Stimulated activated CD4-positive, alpha-beta T cell treated with anti-CD3 and anti-CD28 coated beads, Interleukin-2, amount 100 ng/mL, for 24 hours (primary cell): ENCODE measurements at regions not wholly inside any gene's neighbourhood (a gene's known extent, or its start where the extent isn't known, plus 50 kb on each side); places are given as distances from the start of the nearest gene placed in this dataset.

Source experiments
- DNase-seq, 2 donors: peaks; one replicate each; pipeline ENCODE4 v3.0.0-alpha.2; 2020

DNA sequence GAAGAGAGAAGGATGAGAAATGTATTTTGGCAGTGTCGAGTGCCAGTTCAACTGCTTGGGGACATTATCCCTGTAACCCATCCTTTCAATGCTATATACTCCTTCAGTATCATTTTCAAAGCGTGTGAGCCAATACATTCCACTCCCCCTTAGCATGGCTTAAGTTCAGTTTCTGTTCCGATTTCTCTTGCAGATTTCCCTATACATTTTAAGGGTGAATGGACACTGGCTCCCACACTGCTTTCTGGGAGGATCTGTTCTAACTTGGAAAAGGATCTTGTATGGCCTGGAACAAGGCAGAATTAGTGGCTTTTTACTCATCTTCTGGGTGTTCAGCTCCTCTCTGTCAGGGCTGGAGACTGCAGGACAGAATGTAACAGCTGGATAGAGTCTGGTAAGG is 333.8 kb downstream of the HAPSTR1 start:
- no peak for DNase-seq

DNA sequence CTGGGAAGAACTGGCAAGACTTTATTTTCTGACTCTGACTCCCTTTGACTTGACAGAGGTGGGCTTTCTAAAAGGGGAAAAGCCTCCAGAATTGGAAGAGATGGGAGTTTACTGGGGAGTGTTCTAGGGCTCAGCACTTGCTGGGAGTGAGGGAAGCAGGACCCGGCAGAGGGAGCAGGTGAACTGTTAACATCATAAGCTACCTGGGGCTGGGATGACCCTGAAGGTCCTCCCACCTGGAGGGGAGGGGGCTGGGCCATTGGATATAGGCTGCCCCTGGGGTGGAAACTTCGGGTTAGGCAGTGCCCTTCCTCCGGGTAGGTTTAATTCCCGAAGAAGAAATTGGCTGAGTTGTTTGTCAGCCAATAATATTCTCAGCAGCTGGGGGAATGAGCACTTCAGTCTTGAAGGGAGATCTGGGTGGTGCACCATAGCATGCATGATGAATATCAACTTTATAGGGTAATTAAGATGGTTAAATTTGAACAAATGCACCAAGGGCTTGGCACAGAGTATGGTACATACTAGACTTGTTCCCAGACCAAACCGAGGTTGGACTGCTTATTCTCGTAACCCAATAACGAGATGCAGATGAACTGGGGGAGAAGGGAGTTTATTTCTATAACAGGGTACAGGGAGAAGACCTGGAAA is 337.0 kb downstream of the HAPSTR1 start:
- DNase-seq, result no peak

DNA sequence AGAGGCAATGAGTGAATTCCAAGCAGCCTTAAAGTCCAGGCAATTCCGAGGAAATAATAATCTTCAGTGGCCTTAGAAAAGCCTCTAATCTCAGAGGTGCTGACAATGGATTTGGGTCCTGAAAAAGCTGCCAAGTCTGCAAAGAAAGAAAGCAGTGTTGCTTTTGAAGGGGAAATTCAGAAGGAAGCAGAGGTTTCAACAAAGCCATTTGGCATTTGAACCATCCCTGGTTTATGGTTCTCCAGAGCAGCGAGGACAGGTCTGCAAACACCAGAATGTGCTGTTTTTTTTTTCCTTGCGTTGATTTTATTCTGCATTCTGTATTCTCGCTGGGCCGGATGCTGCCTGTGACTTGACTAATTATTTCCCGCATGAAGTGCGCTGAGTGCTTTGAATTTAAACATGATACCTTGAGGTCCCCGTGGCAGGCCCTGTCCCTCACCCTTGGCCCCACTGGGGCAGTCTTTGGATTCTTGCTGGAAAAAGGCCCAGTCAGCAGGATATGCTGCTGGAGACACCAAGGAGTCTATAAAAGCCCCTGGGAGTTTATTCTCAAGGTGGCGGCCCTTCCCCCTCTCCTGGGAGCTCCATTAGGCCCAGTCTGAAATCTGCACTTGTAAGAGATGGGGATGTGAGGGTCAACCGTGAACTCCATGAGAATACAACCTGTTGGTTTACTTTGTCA is 338.3 kb downstream of the HAPSTR1 start:
- no peak for DNase-seq

DNA sequence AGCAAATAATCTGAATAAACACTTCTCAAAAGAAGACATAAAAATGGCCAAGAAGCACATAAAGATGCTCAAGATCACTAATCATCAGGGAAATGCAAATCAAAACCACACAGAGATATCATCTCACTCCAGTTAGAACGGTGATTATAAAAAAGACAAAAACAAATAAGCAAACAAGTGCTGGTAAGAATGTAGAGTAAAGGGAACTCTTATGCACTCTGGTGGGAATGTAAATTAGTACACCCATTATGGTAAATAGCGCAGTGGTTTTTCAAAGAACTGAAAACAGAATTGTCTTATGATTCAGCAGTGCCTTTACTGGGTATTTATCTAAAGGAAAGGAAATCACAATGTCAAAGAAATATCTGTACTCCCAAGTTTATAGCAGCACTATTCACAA is 343.2 kb downstream of the HAPSTR1 start:
- no peak for DNase-seq

DNA sequence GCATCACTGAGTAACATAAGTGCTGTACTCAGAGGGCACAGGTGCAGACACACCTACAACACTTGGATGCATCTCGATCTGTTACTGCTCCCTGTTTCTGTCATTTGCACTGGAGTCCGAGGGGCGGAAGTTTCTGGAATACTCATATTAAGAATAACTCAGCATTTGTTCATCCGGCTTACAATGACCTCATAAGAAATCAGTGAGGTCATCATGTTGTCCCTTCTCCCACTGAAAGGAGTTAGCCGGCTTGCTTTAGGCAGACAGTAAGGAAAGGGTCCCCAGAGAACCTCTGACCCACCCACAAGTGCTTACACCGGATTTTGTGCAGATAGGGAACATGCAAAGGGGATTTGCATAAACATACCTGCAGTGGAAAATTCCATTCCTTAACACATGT is 344.7 kb downstream of the HAPSTR1 start:
- DNase-seq, result no peak

DNA sequence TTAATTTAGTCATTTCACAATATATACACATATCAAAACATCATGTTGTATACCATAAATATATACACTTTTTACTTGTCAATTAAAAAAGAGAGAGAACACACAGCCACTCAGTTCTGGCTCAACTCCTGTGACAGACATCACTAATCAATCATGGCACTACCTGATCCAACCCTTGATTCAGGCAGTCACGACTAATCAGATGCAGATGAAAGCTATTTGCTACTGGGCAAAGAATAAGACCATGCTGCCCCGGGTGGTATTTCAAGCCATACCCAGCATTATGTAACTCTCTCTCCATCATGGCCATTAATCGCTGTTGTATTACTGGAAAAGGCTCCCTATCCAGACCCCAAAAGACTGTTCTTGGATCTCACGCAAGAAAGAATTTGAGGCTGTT is 345.7 kb downstream of the HAPSTR1 start:
- DNase-seq, result no peak

DNA sequence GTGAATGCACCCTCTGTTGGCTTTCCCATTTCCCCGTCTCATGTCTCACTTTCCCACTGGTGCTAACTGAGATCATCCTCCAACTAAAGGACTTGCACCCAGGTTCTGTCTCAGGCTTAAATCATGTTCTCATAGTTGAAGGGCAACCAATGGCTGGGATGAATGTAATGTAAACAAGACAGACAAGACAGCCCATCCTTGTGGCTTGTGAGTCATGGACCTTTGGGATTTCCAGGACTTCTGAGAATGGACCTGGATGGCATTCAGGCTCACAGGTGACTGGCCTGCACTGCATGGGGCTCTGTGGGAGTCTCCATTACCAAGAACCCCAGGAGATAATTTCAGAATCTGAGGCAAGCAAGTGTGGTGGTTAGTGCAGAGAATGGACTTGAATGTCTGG is 347.5 kb downstream of the HAPSTR1 start:
- no peak for DNase-seq

DNA sequence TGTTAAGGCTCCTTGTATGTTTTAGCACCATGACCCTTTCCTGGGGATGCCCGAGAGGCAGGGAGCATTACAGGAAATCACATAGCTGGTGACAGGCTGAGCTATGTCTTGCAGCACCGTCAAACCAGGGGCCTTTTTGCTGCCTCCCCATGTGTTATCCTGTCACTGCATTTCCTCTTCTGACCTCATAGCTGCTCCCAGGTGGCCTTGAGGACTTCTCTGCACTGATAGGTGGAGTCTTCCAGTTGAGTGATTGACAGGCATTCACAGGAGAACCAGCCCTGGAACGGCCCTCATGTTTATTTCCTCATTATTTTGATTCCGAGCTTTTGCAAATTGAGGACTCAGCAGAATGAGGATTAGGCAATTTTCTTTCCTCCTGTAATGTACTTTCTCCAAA is 349.6 kb downstream of the HAPSTR1 start:
- DNase-seq, result no peak

DNA sequence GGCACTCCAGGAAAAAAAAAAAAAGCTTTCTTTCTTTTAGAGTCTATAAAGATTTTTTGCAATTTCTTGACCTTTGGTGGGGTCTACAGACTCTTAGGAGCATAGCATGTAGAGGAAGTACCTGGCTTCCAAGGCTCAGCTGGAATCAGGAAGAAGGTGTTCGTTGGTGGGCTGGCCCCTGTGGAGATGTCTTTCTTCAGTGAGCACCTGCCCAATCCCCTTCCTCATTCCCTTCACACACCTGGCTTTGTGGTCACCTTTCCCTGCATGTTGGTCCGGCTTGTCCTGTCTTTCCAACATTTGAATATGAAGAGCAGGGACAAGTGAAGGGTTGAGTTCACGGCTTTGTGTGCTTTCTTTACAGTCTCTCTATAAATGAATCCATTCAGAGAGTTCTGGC is 352.4 kb downstream of the HAPSTR1 start:
- DNase-seq, result no peak

DNA sequence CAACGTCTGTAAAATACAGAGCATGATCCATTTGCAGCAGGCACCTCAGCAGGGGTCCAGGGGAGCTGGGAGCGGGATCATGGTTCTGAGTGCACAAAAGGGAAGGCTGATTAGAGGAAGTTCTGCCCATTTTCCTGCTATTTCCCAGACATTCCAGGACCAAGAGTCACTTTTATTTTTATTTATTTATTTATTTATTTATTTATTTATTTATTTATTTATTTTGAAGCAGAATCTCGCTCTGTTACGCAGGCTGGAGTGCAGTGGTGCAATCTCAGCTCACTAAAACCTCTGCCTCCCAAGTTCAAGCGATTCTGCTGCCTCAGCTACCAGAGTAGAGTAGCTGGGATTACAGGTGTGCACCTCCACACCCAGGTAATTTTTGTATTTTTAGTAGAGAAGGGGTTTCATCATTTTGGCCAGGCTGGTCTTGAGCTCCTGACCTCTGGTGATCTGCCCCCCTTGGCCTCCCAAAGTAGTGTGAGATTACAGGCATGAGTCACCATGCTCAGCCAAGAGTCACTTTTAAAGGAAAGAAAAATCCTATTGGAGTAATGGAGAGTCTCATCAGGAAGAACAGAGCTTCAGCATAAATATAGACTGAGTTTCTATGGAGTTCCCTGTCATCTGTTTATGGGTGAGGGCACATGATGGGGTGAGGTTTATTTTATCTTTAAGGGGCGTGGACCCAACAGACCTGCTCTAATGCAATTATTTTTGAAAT is 355.2 kb downstream of the HAPSTR1 start:
- DNase-seq, result no peak

DNA sequence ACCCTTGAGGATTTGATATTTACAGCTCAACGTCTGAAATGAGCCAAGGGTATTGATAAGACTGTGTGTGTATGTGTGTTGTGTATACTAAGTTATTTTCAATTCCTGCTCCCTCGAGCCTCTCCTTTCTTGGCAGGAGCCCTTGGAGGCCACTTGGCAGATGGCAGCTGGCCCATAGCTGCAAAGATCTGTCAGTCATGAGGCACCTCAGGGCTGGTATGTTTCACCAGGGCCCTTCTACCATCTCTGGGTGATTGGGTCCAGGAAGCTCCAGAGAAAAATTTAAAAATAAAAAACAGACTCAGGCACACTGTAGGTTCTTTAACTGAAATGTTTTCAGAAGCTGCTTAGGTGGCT is 355.7 kb downstream of the HAPSTR1 start:
- no peak for DNase-seq

DNA sequence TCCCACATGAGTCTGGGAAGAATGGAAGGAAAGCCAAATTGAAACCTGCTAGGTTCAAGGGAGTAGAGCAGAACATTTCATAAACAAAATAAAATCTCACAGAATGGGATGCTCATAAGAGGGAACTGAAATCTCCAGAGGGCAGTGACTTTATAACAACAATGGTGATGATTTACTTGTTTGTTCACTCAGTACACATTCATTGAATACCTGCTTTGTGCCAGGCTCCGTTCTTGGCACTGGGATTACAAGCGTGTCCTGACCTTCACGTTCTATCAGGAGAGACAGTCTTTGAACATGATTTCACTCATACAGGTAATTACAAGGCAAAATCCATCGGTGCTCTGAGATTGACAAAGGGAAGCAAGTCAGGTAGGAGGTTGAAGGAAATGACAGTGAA is 356.3 kb downstream of the HAPSTR1 start:
- no peak for DNase-seq

DNA sequence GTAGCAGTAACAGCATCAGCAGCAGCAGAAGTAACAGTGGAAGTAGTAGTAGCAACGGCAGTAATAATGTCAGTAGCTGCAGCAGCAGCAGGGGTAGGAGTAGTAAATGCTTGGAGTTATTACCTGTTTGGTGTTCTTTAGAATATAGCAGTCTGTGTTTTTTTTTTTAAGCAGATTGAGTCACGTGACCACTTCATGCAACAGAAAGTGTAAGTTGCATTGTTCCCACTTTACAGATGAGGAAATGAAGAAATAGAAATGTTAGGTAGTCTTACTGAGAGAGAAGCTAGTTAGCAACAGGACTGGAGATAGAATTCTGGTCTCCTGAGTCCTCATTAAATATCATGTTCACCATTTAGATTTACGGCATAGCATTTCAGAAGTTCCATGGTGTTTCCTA is 358.2 kb downstream of the HAPSTR1 start:
- no peak for DNase-seq

DNA sequence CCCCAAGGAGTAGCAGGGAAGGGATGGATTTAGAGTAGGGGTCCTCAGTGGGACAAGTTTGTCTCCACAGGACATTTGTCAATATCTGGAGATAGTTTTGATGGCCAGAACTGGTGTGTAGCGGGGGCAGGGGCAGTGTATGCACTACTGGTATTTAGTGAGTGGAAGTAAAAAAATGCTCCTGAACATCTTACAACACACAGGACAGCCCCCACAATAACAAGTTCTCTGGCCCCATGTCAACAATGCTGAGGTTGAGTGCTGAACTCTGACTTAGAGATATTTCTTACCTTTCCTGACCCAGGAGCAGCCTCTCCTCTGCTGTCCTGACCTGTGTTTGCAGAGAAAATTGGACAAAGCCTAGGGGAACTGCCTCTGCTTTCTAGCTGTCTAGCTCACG is 365.8 kb downstream of the HAPSTR1 start:
- no peak for DNase-seq

DNA sequence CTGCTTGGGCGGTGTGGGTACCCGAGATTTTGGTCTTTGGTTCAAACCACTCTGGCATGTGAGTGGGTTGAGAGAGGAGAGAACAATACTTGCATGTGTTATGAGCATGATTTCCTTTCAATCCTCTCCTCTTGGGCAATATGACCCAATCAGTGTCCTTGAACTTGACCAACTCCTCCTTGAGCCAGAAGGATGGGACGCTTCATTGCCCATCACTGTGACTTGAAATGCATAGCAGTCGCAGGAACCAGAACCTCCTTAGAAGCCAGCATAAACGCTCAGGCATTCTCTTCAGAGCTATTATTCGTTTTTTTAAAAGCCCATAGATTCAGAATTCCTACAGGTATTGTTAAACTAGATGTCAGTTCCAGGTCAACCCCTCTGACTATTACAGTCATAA is 367.4 kb downstream of the HAPSTR1 start:
- DNase-seq, result no peak

DNA sequence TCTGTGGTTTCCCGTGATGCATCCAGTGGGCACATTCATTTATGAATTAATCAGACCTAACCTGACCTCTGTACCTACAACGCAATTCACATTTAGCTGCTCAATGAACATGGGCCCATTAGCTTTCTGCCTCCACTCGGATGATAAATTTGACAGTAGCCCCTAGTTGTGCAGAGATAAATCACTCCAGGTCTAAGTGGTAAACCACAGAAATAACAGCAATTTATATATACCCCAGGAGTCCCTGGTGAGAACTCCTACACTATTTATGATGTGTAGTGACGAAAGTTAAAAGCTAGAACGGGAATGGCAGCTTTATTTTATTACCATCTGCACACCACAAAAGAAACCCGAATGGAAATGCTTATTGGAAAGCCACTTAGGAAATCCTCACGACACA is 371.5 kb downstream of the HAPSTR1 start:
- no peak for DNase-seq

DNA sequence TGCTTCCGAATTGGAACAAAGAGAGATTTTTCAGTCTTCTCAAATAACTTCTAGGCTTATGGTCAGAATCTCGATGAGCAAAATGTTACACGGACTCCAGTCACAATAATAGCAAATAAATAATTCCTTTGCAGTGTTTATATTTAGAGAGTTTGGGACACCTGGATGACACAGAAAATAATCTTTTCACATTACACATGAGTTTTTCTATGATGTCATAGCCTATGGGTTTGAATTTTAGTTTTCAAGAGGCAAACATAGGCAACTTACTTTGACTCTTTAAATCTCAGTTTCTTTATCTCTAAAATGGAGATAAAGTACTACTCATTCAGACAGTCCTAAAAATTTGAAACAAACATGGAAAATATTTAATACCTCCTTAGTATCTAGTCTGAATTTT is 372.0 kb downstream of the HAPSTR1 start:
- no peak for DNase-seq

DNA sequence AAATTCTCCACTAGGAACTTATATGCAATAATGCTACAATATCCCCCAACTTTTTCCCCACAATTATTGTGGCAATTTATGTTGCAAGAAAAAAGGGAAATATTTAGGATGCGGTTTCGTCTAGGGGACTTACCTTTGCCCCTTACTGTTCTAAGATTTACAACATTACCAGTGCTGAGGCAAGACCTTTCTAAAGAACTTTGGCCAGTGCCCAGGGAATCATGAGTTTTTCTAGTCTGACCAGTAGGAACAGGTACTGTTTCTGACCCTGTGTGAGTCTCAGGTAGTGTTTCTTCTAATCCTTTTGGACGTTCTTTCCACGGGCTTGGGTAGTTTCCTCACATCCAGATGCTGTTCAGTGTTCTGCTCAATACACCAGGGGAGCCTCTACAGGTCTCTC is 373.7 kb downstream of the HAPSTR1 start:
- no peak for DNase-seq

DNA sequence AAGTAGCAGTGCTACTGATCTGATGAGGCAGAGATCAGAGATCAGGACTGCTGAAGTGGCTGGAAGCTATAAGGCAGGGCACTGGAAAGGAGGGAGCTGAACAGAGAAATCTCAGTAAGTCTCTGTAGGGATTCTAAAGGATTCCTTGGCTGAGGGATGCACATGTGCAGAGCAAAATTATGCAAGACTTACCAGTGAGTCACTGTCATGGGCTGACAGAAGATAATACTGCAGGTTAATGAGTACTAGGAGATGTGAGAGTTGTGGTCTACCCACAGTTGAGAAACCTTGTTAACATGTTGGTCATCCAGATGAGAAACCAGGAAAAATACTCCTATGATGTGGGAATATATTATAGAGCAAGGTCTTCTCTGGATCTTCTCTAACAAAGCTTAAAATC is 378.1 kb downstream of the HAPSTR1 start:
- no peak for DNase-seq

DNA sequence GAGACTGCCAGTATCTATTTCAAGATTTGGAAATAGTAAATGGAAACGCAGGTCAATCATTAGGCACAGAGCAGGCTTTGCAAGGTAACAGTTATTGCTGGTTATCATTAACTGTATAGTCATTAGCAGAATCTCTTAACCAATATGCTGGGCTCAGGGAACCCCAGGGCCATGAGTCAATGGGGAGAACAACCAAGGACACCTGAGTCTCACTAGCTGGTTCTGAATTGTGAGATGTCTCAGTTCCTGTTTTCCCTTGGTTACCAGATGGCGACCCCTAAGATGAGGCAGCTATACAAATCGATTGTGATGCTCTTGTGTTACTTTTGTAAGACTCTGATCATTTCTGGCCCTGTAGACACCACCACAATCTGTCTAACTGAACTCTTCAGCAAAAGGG is 385.3 kb downstream of the HAPSTR1 start:
- no peak for DNase-seq

DNA sequence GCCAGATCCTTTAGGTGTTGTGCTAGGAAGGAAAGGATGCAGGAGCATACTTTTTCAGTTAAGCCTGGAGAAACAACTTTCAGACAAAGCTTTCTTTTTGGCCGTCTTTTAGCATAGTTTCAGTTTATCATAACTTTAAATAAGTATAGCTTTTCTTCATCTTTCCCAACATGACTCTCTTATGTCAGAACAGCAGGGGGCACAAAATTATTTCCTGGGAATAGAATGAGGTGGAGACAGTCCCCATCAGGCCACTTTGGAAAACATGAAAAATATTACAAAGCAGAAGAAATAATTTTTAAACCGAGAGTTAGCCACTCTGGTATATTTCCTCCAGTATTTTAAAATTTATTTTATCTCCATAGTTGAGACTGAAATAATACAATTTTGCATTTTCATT is 387.6 kb downstream of the HAPSTR1 start:
- no peak for DNase-seq

DNA sequence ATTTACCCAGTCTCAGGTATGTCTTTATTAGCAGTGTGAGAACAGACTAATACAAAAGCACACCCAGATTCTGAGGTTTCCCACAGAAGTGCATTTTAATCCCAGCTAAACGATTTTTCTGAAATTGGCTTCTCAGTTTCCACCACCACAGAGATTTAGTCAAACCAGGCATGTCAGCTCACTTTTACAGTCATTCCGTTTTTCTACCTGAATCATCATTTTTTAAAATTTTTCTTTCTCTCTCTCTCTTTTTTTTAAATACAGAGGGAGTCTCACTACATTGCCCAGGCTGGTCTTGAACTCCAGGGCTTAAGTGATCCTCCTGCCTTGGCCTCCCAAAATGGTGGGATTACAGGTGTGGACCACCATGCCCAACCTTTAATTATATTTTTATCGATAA is 389.1 kb downstream of the HAPSTR1 start:
- DNase-seq, result no peak

DNA sequence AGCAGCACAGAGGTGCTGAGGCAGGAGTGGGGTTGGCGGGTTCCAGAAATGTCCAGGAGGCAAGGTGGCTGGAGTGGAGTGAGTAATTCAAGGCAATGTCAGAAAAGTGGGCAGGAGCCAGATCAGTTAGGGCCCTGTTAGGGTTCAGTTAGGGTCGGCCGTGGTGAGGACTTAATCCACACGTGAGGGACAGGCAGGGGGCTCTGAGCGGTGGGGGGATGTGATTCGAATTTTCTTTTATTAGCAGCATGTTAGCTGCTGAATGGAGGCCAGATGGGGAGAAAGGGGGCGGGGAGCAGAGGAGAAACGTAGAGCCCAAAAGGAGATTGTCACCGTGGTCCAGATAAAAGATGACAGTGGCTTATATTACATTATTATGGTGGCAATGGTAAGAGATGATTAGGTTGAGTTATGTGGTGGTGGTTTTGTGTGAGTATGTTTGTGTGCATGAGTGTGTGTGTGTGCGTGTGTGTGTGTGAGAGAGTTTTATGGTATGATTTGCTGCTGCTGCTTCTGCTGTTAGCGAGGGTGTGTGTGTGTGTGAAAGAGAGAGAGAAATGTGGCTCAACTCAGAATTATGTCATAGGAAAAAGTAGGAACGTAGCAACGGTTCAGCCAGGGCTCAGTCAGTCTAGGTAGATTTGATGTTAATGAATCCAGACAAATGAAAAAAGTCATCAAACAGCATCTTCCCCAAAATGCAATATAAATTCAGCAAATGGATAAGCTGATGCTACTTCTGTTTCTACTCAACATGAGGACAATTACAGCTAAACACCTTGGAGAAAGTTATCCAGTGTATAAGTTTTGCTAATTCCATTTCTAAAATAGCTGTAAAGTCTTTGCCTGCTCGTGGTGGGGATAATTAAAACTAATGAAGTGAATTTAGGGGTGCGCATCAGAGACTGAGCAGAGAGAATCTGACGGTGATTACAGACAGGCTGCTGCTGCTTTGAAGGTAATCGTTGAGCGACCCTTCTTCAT is 390.6 kb downstream of the HAPSTR1 start:
- DNase-seq, result no peak
